H54 (cell line): ENCODE measurements at regions not wholly inside any gene's neighbourhood (a gene's known extent, or its start where the extent isn't known, plus 50 kb on each side); places are given as distances from the start of the nearest gene placed in this dataset.
A peak's percentile ranks its signal among the peaks of the same experiment; 100 is the strongest.
"Not testable (repeated sequence)": the region's sequence is repeated elsewhere in the genome, so short reads cannot be mapped to it uniquely, and the experiment has no call there.

ENCODE experiments used
- DNase-seq: peaks from one replicate; pipeline ENCODE4 v3.0.0; 2011; ENCODE audit warnings: low spot score, mixed read lengths; ENCODE audit not compliant: insufficient read length
- FAIRE-seq: peaks from 3 replicates; lab custom pipeline; 2011; peaks lifted over from hg19 to GRCh38; lab: Jason Lieb, UNC
- POLR2A ChIP-seq: IDR thresholded peaks from 2 replicates; pipeline ENCODE4 v1.6.1; 2011; ENCODE audit warnings: low read depth, mild to moderate bottlenecking, low read length

- peak; percentile 58 for FAIRE-seq
- DNase-seq = no peak
- TF ChIP-seq POLR2A = no peak
Measured at GRCh38 chr7:10463701-10464100, 510.0 kb upstream of the PHF14 start.

- DNase-seq, FAIRE-seq: not testable (repeated sequence)
Measured at GRCh38 chr7:10465536-10465935, 508.1 kb upstream of the PHF14 start.

GRCh38 chr7:10468908-10469307 is 504.8 kb upstream of the PHF14 start:
- no peak for TF ChIP-seq POLR2A
- no peak for FAIRE-seq
- no peak for DNase-seq

- DNase-seq (no peak), FAIRE-seq (no peak)
- no peak for TF ChIP-seq POLR2A
Measured at GRCh38 chr7:10469476-10469875, 504.2 kb upstream of the PHF14 start.

GRCh38 chr7:10471280-10472058 is 502.2 kb upstream of the PHF14 start:
- no peak for TF ChIP-seq POLR2A
- DNase-seq (no peak), FAIRE-seq (peak; percentile 38)

- no peak for DNase-seq
Measured at GRCh38 chr7:10472115-10472514, 501.6 kb upstream of the PHF14 start.

GRCh38 chr7:10473569-10473968 is 500.1 kb upstream of the PHF14 start:
- DNase-seq = no peak
- TF ChIP-seq POLR2A = no peak
- FAIRE-seq = no peak

More at GRCh38 chr7:10472115-10472514, 501.6 kb upstream of the PHF14 start:
- peak; percentile 50 for FAIRE-seq
- no peak for TF ChIP-seq POLR2A

GRCh38 chr7:10474048-10474447 is 499.6 kb upstream of the PHF14 start:
- FAIRE-seq (peak; percentile 69), DNase-seq (peak; percentile 10)

GRCh38 chr7:10475940-10476641 is 497.6 kb upstream of the PHF14 start:
- TF ChIP-seq POLR2A = no peak
- no peak for DNase-seq
- no peak for FAIRE-seq

More at GRCh38 chr7:10474048-10474447, 499.6 kb upstream of the PHF14 start:
- no peak for TF ChIP-seq POLR2A

- DNase-seq (no peak), FAIRE-seq (no peak)
- no peak for TF ChIP-seq POLR2A
Measured at GRCh38 chr7:10476642-10477041, 497.0 kb upstream of the PHF14 start.

- no peak for TF ChIP-seq POLR2A
- DNase-seq = no peak
- peak; percentile 60 for FAIRE-seq
Measured at GRCh38 chr7:10483671-10484070, 490.0 kb upstream of the PHF14 start.

- no peak for DNase-seq
- peak; percentile 30 for FAIRE-seq
- TF ChIP-seq POLR2A = no peak
Measured at GRCh38 chr7:10484767-10485166, 488.9 kb upstream of the PHF14 start.

- not testable (repeated sequence) for DNase-seq, FAIRE-seq
Measured at GRCh38 chr7:10501206-10501884, 472.3 kb upstream of the PHF14 start.

GRCh38 chr7:10507032-10507431 is 466.6 kb upstream of the PHF14 start:
- no peak for DNase-seq
- TF ChIP-seq POLR2A = no peak
- no peak for FAIRE-seq

GRCh38 chr7:10521306-10521705 is 452.4 kb upstream of the PHF14 start:
- TF ChIP-seq POLR2A = no peak
- DNase-seq (no peak), FAIRE-seq (no peak)

- FAIRE-seq, DNase-seq: not testable (repeated sequence)
Measured at GRCh38 chr7:10533429-10533828, 440.2 kb upstream of the PHF14 start.
